ENCODE measurements at regions not wholly inside any gene's neighbourhood (a gene's known extent, or its start where the extent isn't known, plus 50 kb on each side); places are given as distances from the start of the nearest gene placed in this dataset.

DNA sequence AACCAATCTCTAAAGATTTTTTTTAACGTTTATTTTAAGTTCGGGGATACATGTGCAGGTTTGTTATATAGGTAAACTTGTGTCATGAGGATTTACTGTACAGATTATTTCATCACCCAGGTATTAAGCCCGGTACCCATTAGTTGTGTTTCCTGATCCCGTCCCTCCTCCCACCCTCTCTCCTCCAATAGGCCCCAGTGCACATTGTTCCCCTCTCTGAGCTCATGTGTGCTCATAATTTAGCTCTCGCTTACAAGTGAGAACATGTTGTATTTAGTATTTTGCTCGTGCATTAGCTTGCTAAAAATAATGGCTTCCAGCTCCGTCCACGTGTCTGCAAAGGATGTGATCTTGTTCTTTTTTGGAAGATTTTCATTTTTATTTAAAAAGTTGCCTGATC is 2309.4 kb upstream of the AGA start:
- DNase-seq, result no peak

- no peak for DNase-seq
Observed at GRCh38 chr4:179755322-179755721, 2313.1 kb upstream of the AGA start.

- DNase-seq, result no peak
Observed at GRCh38 chr4:179757641-179758040, 2315.4 kb upstream of the AGA start.

- no peak for DNase-seq
Observed at GRCh38 chr4:179762840-179763239, 2320.6 kb upstream of the AGA start.

- no peak for DNase-seq
Observed at GRCh38 chr4:179766938-179767337, 2324.7 kb upstream of the AGA start.

DNA sequence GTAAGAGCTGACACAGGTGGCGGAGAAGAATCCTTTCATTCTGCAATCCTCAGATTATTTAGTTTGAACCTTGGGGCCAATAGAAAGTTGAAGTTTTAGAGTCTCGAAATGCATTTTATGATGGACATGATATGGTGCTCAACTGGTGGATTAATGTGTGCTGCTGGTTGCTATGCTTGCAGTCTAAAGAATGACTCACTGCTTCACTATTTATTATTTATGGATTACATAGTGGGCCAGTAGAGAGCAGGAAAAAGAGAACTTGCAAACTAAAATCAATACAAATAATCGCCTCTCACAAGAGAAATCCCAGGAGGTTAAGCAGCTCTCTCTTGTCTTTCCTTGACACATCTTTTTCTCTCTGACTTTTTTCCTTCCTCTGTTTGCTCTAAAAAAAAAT is 2326.8 kb upstream of the AGA start:
- no peak for DNase-seq

- no peak for DNase-seq
Observed at GRCh38 chr4:179797738-179798137, 2355.5 kb upstream of the AGA start.

GRCh38 chr4:179803857-179804256 is 2361.6 kb upstream of the AGA start:
- no peak for DNase-seq

DNA sequence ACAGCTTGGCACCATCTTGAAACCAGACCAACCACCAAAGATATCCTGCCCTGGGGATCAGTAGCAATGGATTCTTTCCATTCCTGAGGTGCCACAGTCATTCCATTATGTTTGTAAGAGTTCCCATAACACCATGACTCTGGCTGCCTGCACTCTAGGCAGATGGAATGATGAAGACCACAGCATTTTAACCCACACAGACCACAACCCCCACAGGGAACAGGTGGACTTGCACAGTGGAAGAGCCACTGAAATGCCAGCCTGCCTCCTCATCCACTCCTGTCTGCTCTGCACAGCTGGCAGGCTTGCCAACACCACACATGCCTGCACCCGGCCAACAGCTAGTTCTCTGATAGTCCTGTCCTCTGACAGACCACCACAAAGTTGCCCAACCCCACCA is 2362.2 kb upstream of the AGA start:
- no peak for DNase-seq

GRCh38 chr4:179817317-179817716 is 2375.1 kb upstream of the AGA start:
- no peak for DNase-seq

DNA sequence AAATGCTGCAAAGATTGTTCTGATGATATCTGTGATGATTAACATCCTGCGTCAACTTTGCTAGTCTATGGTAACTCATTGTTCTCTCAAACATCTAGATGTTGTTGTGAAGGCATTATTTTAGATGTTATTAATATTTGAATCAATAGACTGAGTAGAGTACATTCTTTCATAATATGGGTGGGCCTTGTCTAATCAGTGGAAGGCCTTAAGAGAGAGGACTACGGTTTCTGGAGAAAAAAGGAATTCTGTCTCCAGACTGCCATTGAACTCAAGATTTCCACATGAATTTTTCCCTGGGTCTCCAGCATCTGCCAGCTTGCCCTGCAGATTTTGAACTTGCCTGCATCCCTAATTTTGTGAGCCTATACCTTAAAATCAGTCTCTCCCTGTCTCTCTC is 2381.1 kb upstream of the AGA start:
- DNase-seq, result no peak

- DNase-seq, result no peak
Observed at GRCh38 chr4:179831274-179831673, 2389.0 kb upstream of the AGA start.

DNA sequence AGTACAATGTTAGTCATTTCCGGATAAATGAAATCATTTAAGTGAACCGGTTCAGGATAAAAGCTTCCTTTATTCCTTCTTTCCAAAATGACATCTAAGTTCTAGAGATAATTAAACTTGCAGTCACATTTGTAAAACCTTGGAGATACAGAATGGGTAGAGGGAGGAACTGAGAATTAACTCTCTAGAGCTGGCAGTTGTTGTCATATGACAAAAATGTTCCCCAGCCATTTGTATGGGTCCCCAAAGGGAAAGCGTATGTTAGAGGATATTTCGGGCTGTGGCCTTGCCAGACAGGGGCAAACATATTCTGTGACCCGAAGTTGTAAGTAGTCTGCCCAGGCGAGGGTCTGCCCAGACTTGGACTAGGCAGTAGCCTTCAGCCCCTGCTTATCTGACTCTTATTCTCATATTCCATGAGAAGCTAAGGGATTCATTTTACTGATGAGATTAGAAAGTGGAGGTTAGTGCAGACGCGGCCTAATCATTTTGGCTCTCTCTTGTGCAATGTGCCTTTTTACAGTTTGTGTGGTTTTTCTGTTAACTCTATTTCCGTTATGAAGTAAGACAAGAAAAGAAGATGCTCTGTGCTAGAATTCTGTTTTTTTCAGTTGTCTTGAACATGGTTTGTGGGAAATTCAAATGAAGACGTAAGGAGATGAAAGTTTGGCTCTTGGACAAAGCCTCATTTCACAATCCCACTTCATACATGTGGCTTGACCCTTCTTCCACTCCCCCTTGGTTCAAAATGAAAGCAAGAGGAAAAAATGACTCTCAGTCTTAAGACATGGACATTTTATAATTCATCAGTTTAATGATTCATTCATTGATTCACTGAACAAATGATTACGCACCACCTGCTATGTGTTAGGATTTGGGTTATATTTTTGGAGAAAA is 2394.2 kb upstream of the AGA start:
- no peak for DNase-seq

DNA sequence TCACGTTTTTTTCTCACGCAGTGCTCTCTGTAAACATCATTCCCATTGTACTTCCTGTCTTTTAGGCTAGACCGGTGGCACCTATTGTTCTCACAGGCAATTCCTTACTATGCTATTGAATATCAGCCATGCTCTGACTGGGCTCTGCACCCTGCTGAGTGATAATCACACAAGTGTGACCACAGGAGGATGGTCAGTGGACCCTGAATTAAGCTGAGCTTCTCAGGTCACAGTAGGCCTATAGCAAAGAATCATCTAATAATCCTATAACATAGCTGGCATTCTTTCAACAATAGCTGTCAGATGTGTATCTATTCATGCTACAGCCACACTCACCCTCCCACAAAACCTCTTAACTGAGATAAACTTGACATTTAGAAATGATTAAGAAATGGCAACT is 2399.8 kb upstream of the TENM3 start:
- no peak for DNase-seq

- DNase-seq, result peak; percentile 46
Observed at GRCh38 chr4:179855469-179855868, 2387.7 kb upstream of the TENM3 start.

GRCh38 chr4:179858221-179858620 is 2385.0 kb upstream of the TENM3 start:
- no peak for DNase-seq

GRCh38 chr4:179867300-179867878 is 2375.8 kb upstream of the TENM3 start:
- peak; percentile 40 for DNase-seq

GRCh38 chr4:179871726-179872125 is 2371.5 kb upstream of the TENM3 start:
- DNase-seq, result no peak

- no peak for DNase-seq
Observed at GRCh38 chr4:179872755-179873154, 2370.4 kb upstream of the TENM3 start.

- DNase-seq, result no peak
Observed at GRCh38 chr4:179880756-179881155, 2362.4 kb upstream of the TENM3 start.

GRCh38 chr4:179894066-179894778 is 2349.0 kb upstream of the TENM3 start:
- DNase-seq, result peak; percentile 78

DNA sequence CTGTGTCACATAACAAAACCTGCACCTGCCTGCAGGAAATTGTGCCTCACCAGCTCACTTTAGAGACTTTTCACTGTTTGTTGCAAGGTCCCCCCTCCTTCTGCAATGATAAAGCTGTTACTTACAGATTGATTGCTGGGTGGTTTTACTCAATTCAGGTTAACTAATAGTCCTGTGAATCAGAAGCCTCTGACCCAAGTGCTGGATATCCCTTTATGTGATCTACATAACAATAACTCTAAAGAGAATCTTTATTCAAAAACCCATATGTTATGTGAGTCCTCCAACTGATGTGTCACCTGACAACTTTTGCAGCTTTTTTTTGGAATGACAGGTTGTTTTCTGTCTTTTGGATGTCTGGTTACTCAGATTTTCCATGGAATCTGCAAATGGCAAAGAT is 2323.6 kb upstream of the TENM3 start:
- no peak for DNase-seq

- no peak for DNase-seq
Observed at GRCh38 chr4:179927473-179927872, 2315.7 kb upstream of the TENM3 start.

GRCh38 chr4:179941911-179942310 is 2301.3 kb upstream of the TENM3 start:
- DNase-seq, result no peak

Data from amniotic stem cell (primary cell).